HL-60 (cell line): ENCODE measurements at regions not wholly inside any gene's neighbourhood (a gene's known extent, or its start where the extent isn't known, plus 50 kb on each side); places are given as distances from the start of the nearest gene placed in this dataset.

Experiments used
- DNase-seq, 2 experiments: peaks; one replicate each; pipeline ENCODE4 v3.0.0-alpha.2; 2010 to 2020; ENCODE audit warnings: low read depth in 1 of 2, low spot score in 1 of 2
- H3K27ac ChIP-seq: fragments of 250-450 bp; sonication (Bioruptor Pico); replicated peaks from 2 replicates; pipeline ENCODE4 v1.5.1; 2020; ENCODE audit warnings: mild to moderate bottlenecking, moderate library complexity
- H3K27me3 ChIP-seq: fragments of 250-450 bp; sonication (Bioruptor Pico); 2 replicates; pipeline ENCODE4 v1.5.1; 2021; ENCODE audit warnings: mild to moderate bottlenecking, moderate library complexity; ENCODE audit not compliant: insufficient read depth, poor library complexity, severe bottlenecking
- H3K4me3 ChIP-seq: replicated peaks from 2 replicates; pipeline ENCODE4 v1.5.1; 2011; ENCODE audit warnings: mild to moderate bottlenecking, control low read depth, low read length; ENCODE audit not compliant: insufficient read depth
- GABPA ChIP-seq: IDR thresholded peaks from 2 replicates; pipeline ENCODE4 v1.6.1; 2012; ENCODE audit warnings: low read depth
- POLR2AphosphoS5 ChIP-seq: IDR thresholded peaks from 2 replicates; pipeline ENCODE4 v1.6.1; 2012; ENCODE audit warnings: low read depth
- SPI1 ChIP-seq: IDR thresholded peaks from 2 replicates; pipeline ENCODE4 v1.6.1; 2012; ENCODE audit warnings: low read depth, mild to moderate bottlenecking, borderline replicate concordance
- TF ChIP-seq, protein P1 (sequence below): IDR thresholded peaks from 2 replicates; pipeline ENCODE4 v1.6.1; 2012; ENCODE audit warnings: low read depth; ENCODE audit not compliant: insufficient replicate concordance
- TF ChIP-seq, protein P2 (sequence below): IDR thresholded peaks from one replicate; pipeline ENCODE4 v1.5.1; 2011; ENCODE audit warnings: low read length, control low read depth, inconsistent platforms; ENCODE audit not compliant: insufficient read depth

DNA sequence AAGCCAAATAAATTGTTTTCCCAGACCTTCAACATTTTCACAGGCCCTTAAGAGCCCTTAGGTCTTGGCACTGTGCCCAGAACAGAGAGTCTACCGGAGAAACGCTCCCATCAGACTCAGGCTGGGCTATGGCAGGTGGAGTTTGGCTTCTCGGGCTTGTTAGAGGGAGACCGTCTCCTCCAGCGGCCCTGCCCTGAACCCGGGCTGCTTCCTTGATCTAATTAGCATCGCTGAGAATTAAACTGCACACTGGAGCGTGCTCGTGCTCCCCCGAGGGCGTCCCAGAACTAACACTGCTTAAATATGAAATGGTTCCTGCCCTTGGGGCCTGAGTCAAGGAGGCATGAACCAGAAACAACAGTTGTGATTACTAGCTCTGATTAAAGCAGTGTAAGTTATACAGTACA, 634.4 kb downstream of the MATN1 start:
- TF ChIP-seq SPI1: no peak
- TF ChIP-seq, protein P1, sequence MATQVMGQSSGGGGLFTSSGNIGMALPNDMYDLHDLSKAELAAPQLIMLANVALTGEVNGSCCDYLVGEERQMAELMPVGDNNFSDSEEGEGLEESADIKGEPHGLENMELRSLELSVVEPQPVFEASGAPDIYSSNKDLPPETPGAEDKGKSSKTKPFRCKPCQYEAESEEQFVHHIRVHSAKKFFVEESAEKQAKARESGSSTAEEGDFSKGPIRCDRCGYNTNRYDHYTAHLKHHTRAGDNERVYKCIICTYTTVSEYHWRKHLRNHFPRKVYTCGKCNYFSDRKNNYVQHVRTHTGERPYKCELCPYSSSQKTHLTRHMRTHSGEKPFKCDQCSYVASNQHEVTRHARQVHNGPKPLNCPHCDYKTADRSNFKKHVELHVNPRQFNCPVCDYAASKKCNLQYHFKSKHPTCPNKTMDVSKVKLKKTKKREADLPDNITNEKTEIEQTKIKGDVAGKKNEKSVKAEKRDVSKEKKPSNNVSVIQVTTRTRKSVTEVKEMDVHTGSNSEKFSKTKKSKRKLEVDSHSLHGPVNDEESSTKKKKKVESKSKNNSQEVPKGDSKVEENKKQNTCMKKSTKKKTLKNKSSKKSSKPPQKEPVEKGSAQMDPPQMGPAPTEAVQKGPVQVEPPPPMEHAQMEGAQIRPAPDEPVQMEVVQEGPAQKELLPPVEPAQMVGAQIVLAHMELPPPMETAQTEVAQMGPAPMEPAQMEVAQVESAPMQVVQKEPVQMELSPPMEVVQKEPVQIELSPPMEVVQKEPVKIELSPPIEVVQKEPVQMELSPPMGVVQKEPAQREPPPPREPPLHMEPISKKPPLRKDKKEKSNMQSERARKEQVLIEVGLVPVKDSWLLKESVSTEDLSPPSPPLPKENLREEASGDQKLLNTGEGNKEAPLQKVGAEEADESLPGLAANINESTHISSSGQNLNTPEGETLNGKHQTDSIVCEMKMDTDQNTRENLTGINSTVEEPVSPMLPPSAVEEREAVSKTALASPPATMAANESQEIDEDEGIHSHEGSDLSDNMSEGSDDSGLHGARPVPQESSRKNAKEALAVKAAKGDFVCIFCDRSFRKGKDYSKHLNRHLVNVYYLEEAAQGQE: no peak
- no peak for TF ChIP-seq POLR2AphosphoS5
- TF ChIP-seq GABPA: no peak
- DNase-seq: no peak
- Histone ChIP-seq H3K27me3 (no peaks in the 10 kb centered on the region), H3K27ac (no peak overlapping the region), H3K4me3 (no peak overlapping the region)

DNA sequence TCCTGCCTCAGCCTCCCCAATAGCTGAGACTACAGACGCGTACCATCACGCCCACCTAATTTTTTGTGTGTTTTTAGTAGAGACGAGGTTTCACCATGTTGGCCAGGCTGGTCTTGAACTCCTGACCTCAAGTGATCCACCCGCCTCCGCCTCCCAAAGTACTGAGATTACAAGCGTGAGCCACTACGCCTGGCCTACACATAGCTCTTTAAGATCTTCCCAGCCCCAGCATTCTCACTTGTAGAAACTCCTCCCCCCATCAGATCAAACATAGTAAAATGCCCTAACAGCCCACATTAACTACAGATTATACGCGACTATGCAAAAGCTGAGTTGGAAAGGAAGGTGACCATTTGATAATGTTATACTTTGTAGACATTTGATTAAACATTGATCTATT, 634.8 kb downstream of the MATN1 start:
- Histone ChIP-seq H3K27ac (no peak overlapping the region), H3K4me3 (no peak overlapping the region)
- TF ChIP-seq SPI1 (no peak), GABPA (no peak), POLR2AphosphoS5 (no peak)
- TF ChIP-seq, protein P2, sequence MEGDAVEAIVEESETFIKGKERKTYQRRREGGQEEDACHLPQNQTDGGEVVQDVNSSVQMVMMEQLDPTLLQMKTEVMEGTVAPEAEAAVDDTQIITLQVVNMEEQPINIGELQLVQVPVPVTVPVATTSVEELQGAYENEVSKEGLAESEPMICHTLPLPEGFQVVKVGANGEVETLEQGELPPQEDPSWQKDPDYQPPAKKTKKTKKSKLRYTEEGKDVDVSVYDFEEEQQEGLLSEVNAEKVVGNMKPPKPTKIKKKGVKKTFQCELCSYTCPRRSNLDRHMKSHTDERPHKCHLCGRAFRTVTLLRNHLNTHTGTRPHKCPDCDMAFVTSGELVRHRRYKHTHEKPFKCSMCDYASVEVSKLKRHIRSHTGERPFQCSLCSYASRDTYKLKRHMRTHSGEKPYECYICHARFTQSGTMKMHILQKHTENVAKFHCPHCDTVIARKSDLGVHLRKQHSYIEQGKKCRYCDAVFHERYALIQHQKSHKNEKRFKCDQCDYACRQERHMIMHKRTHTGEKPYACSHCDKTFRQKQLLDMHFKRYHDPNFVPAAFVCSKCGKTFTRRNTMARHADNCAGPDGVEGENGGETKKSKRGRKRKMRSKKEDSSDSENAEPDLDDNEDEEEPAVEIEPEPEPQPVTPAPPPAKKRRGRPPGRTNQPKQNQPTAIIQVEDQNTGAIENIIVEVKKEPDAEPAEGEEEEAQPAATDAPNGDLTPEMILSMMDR: no peak
- TF ChIP-seq, protein P1: no peak

DNA sequence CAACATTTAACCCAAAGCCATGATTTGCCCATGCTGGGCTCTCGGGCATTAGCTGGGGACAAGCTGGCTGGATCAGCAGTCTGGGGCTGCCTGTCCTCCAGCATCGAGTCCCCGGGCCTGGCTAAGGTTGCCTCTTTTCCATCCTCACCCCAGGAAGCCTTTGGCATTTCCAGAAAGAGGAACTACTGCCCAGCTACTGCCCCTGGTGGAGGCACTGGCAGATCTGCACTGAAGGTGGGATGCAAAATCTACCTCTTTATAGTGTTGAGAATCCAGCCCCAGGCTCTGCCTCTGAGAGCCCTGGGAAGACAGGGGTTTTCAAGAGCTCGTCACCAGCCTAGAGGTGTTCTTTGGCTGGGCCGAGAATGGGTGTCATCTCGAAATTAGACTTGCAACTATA, 635.9 kb downstream of the MATN1 start:
- peak in 1 of 2 experiments; percentile 13 for DNase-seq
- H3K27ac ChIP-seq: no peak overlapping the region
- TF ChIP-seq, protein P1: no peak
- TF ChIP-seq SPI1: peak; percentile 42; the same call in 1 of the 2 replicates
- H3K27me3 ChIP-seq: no peaks in the 10 kb centered on the region
- H3K4me3 ChIP-seq: no peak overlapping the region

More for the DNA sequence above, 634.8 kb downstream of the MATN1 start:
- H3K27me3 ChIP-seq: no peaks in the 10 kb centered on the region
- DNase-seq: no peak

DNA sequence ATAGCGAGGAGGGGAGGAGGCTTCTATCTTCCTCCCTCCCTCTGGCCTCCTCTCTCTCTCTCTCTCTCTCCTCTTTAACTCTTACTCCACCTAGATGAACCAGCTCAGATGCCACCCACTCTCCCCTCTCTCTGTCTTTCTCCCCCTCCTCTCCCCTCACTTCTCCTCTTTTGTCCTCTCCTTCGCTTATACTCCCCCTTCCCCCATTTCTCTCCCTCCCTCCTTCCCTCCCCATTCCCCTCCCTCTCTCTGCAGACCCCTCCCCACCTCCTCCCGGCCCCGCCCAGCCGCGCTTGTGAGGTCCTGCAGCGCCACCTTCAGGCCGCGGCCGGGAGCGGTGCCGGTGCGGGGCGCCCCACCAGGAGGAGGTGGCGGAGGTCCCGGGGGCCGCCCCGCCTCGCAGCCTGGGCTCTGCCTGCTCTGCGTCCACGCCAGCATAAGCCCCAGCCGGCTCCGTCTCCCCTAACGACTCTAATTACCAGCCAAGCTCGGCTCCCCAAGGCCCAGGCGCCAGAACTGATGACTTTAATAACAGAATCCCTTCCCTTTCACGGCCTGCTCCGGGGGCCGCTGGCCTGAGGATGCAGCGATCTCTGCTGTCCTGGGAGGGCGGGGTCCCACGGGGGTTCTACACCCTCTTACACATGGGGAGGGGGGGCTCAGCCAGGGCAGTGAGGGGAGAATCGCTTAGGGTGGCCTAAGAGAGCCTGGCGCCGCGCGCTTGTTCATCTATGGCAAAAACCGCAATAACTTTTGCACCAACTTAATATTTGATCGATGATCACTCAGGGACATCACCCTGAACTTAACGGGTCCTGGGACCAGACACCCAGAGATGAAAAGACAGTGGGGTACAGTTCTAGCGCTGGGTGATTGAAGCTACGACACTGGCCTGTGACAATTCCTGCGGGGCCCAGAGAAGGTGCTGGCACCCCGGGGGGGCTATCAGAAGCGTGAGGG, 637.3 kb downstream of the MATN1 start:
- DNase-seq: peak in 1 of 2 experiments; percentile 9
- H3K27ac ChIP-seq: no peak overlapping the region
- no peak overlapping the region for H3K4me3 ChIP-seq
- TF ChIP-seq, protein P2: no peak
- TF ChIP-seq SPI1 (no peak), GABPA (no peak), POLR2AphosphoS5 (no peak)
- TF ChIP-seq, protein P1: no peak
- H3K27me3 ChIP-seq: no peaks in the 10 kb centered on the region
